ENCODE measurements at regions not wholly inside any gene's neighbourhood (a gene's known extent, or its start where the extent isn't known, plus 50 kb on each side); places are given as distances from the start of the nearest gene placed in this dataset.

DNA sequence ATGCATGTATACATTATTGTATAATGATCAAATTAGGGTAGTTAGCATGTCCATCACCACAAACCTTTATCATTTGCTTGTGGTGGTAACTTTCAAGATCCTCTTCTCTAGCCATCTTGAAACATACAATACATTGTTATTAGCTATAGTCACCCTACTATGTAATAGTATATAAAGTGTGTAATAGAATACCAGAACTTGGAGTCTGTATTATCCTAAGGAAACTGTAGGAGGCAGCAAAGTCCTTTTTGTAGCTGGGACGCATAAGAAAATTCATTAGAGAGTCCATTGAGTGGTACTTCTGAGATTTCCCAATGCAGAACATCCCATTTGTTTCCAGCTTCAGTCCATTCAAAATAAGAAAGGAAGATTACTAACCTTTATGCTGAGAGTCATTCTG, 325.9 kb upstream of the LRFN5 start:
- no peaks in the 10 kb centered on the region for H3K9me2 ChIP-seq (replicated peaks; ENCODE audit: insufficient read depth, low read length)
- no peak overlapping the region for H3K4me3 ChIP-seq (ENCODE audit: insufficient read depth, low read length, poor library complexity, severe bottlenecking)
- H4K20me1 ChIP-seq (ENCODE audit: low read depth, low read length) = no peaks in the 10 kb centered on the region
- no peaks in the 10 kb centered on the region for H3K27me3 ChIP-seq (ENCODE audit: low read length)
- no peaks in the 10 kb centered on the region for H3K9me3 ChIP-seq (ENCODE audit: insufficient read depth, low read length)
- H3K27ac ChIP-seq (ENCODE audit: low read depth, low read length) = no peak overlapping the region
- no peak overlapping the region for H3K9ac ChIP-seq (ENCODE audit: low read length)
- no peaks in the 10 kb centered on the region for H3F3A ChIP-seq (ENCODE audit: insufficient read depth)
- TF ChIP-seq EZH2phosphoT487 (conservative IDR thresholded peaks at IDR 0.05; ENCODE audit: low read length) = no peak
- TF ChIP-seq, protein P1, sequence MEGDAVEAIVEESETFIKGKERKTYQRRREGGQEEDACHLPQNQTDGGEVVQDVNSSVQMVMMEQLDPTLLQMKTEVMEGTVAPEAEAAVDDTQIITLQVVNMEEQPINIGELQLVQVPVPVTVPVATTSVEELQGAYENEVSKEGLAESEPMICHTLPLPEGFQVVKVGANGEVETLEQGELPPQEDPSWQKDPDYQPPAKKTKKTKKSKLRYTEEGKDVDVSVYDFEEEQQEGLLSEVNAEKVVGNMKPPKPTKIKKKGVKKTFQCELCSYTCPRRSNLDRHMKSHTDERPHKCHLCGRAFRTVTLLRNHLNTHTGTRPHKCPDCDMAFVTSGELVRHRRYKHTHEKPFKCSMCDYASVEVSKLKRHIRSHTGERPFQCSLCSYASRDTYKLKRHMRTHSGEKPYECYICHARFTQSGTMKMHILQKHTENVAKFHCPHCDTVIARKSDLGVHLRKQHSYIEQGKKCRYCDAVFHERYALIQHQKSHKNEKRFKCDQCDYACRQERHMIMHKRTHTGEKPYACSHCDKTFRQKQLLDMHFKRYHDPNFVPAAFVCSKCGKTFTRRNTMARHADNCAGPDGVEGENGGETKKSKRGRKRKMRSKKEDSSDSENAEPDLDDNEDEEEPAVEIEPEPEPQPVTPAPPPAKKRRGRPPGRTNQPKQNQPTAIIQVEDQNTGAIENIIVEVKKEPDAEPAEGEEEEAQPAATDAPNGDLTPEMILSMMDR (IDR thresholded peaks at IDR 0.05; ENCODE audit: insufficient read depth, low read length, poor library complexity, severe bottlenecking) = peak; percentile 33
- H2AFZ ChIP-seq (ENCODE audit: low read depth, low read length, severe bottlenecking) = no peak overlapping the region
- no peak overlapping the region for H3K4me2 ChIP-seq (ENCODE audit: low read depth, low read length, poor library complexity, severe bottlenecking)
- no peaks in the 10 kb centered on the region for H3K36me3 ChIP-seq (ENCODE audit: low read length)
- no peaks in the 10 kb centered on the region for H3K79me2 ChIP-seq (ENCODE audit: insufficient read depth, low read length)

DNA sequence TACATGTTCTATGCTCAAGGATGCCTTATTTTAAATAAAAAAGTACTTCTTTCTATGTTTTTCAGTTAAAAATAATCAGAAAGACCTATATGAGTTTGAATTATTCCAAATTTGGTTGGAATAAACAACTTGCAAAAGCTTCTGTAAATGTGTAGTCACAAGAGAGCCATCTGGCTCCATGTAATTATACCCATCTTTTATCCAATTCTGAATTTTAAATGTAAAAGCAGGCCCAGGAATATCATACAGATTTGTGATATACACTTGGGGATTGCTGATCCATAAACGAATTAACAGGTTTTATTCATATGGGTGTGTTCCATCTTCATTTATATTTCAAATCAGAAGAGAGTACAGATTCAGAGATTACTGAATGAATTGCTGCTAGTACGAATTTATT, 329.2 kb upstream of the LRFN5 start:
- Histone ChIP-seq H2AFZ (ENCODE audit: low read depth, low read length, severe bottlenecking) (no peak overlapping the region), H3K4me2 (ENCODE audit: low read depth, low read length, poor library complexity, severe bottlenecking) (no peak overlapping the region), H3F3A (ENCODE audit: insufficient read depth) (no peaks in the 10 kb centered on the region), H3K9me2 (replicated peaks; ENCODE audit: insufficient read depth, low read length) (no peaks in the 10 kb centered on the region), H3K36me3 (ENCODE audit: low read length) (no peaks in the 10 kb centered on the region), H3K27ac (ENCODE audit: low read depth, low read length) (no peak overlapping the region), H3K27me3 (ENCODE audit: low read length) (no peaks in the 10 kb centered on the region), H3K4me3 (ENCODE audit: insufficient read depth, low read length, poor library complexity, severe bottlenecking) (no peak overlapping the region), H3K9me3 (ENCODE audit: insufficient read depth, low read length) (no peaks in the 10 kb centered on the region), H3K9ac (ENCODE audit: low read length) (no peak overlapping the region), H3K79me2 (ENCODE audit: insufficient read depth, low read length) (no peaks in the 10 kb centered on the region), H4K20me1 (ENCODE audit: low read depth, low read length) (no peaks in the 10 kb centered on the region)
- TF ChIP-seq, protein P1 (IDR thresholded peaks at IDR 0.05; ENCODE audit: insufficient read depth, low read length, poor library complexity, severe bottlenecking) = no peak
- no peak for TF ChIP-seq EZH2phosphoT487 (conservative IDR thresholded peaks at IDR 0.05; ENCODE audit: low read length)

DNA sequence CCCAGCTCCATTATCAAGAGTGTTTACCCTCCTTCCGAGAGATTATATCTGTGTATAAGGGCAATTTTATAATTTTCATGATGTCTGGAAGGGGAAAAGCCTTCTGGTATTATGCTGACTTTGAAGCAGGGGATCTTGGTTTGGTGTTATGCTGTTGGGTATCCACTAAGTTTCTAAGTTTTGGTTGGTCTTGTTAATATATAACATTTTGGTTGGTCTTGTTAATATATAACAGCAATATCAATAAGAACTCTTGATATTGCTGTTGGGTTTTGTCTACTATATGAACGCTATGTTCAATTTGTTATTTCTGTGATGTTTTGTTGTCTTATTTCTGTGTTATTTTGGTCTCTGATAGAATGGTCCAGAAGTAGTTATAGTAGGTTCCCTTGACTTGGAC, 349.2 kb upstream of the LRFN5 start:
- H3K9me2 ChIP-seq (replicated peaks; ENCODE audit: insufficient read depth, low read length) = no peaks in the 10 kb centered on the region
- no peaks in the 10 kb centered on the region for H3F3A ChIP-seq (ENCODE audit: insufficient read depth)
- H3K27ac ChIP-seq (ENCODE audit: low read depth, low read length) = no peak overlapping the region
- TF ChIP-seq, protein P1 (IDR thresholded peaks at IDR 0.05; ENCODE audit: insufficient read depth, low read length, poor library complexity, severe bottlenecking) = no peak
- TF ChIP-seq EZH2phosphoT487 (conservative IDR thresholded peaks at IDR 0.05; ENCODE audit: low read length) = no peak
- H2AFZ ChIP-seq (ENCODE audit: low read depth, low read length, severe bottlenecking) = no peak overlapping the region
- no peaks in the 10 kb centered on the region for H3K36me3 ChIP-seq (ENCODE audit: low read length)
- no peak overlapping the region for H3K9ac ChIP-seq (ENCODE audit: low read length)
- H3K4me3 ChIP-seq (ENCODE audit: insufficient read depth, low read length, poor library complexity, severe bottlenecking) = no peak overlapping the region
- no peaks in the 10 kb centered on the region for H3K27me3 ChIP-seq (ENCODE audit: low read length)
- H3K79me2 ChIP-seq (ENCODE audit: insufficient read depth, low read length) = no peaks in the 10 kb centered on the region
- no peak overlapping the region for H3K4me2 ChIP-seq (ENCODE audit: low read depth, low read length, poor library complexity, severe bottlenecking)
- no peaks in the 10 kb centered on the region for H4K20me1 ChIP-seq (ENCODE audit: low read depth, low read length)
- peaks cover 20% of the 10 kb centered on the region; the same call in 1 of the 2 replicates for H3K9me3 ChIP-seq (ENCODE audit: insufficient read depth, low read length)
